Panc1 (cell line): ENCODE measurements at regions not wholly inside any gene's neighbourhood (a gene's known extent, or its start where the extent isn't known, plus 50 kb on each side); places are given as distances from the start of the nearest gene placed in this dataset.

Source experiments
- ATAC-seq: fragments of 200-7000 bp; cut with Tn5 transposase; 2 replicates; pipeline ENCODE4 v1.9.1; 2020; ENCODE audit warnings: mild to moderate bottlenecking, moderate library complexity
- BruUV-seq: library from RNA; stranded (reverse); fragments of 400-500 nt; replicated peaks from 2 replicates; lab custom pipeline; 2021; lab: Mats Ljungman, UMichigan
- CTCF ChIA-PET: fragments of 300-600 bp; sonication (Branson Sonifier 250); formaldehyde crosslinking; loops from one replicate; lab custom pipeline; 2022; ENCODE audit warnings: antibody characterized with exemption; lab: Charles Lee
- POLR2A ChIA-PET: fragments of 300-600 bp; sonication (Branson Sonifier 250); formaldehyde crosslinking; loops from one replicate; lab custom pipeline; 2022; ENCODE audit warnings: antibody characterized with exemption; lab: Charles Lee
- DNase-seq: peaks from one replicate; pipeline ENCODE4 v3.0.0-alpha.2; 2010; ENCODE audit warnings: low read depth, low spot score
- H3K27ac ChIP-seq: 2 replicates; pipeline ENCODE4 v1.5.1; 2011; ENCODE audit warnings: mild to moderate bottlenecking, low read length, inconsistent platforms
- H3K27me3 ChIP-seq: fragments of 200-500 bp; sonication (Bioruptor generic); 2 replicates; pipeline ENCODE4 v1.6.0; 2014; ENCODE audit warnings: low read length, inconsistent platforms; ENCODE audit not compliant: control insufficient read depth, insufficient read depth
- H3K36me3 ChIP-seq: fragments of 200-500 bp; sonication (Bioruptor generic); 2 replicates; pipeline ENCODE4 v1.5.1; 2014; ENCODE audit warnings: inconsistent platforms, mild to moderate bottlenecking, low read length, moderate library complexity; ENCODE audit not compliant: control insufficient read depth, insufficient read depth
- H3K4me1 ChIP-seq: 2 replicates; pipeline ENCODE4 v1.5.1; 2011; ENCODE audit warnings: inconsistent platforms, mild to moderate bottlenecking, low read length, moderate library complexity; ENCODE audit not compliant: control insufficient read depth, insufficient read depth
- H3K4me3 ChIP-seq, 2 experiments: 2 replicates each; pipeline ENCODE4 v1.5.1; 2011 to 2012; ENCODE audit warnings: low read depth in 2 of 2, low read length in 2 of 2, mild to moderate bottlenecking in 2 of 2, inconsistent platforms in 1 of 2, moderate library complexity in 1 of 2
- H3K9me3 ChIP-seq: fragments of 200-500 bp; sonication (Bioruptor generic); 2 replicates; pipeline ENCODE4 v1.5.1; 2014; ENCODE audit warnings: low read depth, mild to moderate bottlenecking, inconsistent platforms, low read length, moderate library complexity; ENCODE audit not compliant: control insufficient read depth, insufficient read depth
- POLR2AphosphoS5 ChIP-seq: IDR thresholded peaks from 2 replicates; pipeline ENCODE4 v1.6.1; 2012; ENCODE audit warnings: mild to moderate bottlenecking, low read depth, low read length, moderate library complexity
- SIN3A ChIP-seq: IDR thresholded peaks from 2 replicates; pipeline ENCODE4 v1.6.1; 2012; ENCODE audit warnings: low read depth, mild to moderate bottlenecking, low read length, moderate library complexity, borderline replicate concordance; ENCODE audit not compliant: insufficient read depth
- TCF7L2 ChIP-seq: IDR thresholded peaks from 2 replicates; pipeline ENCODE4 v1.6.1; 2011; ENCODE audit warnings: mild to moderate bottlenecking, low read depth, low read length, inconsistent platforms
- in situ Hi-C: cut with HindIII; loops from 2 replicates; pipeline ENCODE4 v1.10.0; 2016; ENCODE audit warnings: low sequenced_read_pairs, low pct_unique_long_range_greater_than_20kb
- intact Hi-C: fragments of 100-400 bp; cut with micrococcal nuclease; formaldehyde crosslinking; loops from one replicate; pipeline ENCODE4 v1.10.0; 2022; ENCODE audit not compliant: unreplicated experiment
- TF ChIP-seq, protein P1 (sequence below): fragments of 450-650 bp; IDR thresholded peaks from 2 replicates; pipeline ENCODE4 v1.5.1; 2017; ENCODE audit warnings: mild to moderate bottlenecking
- TF ChIP-seq, protein P2 (sequence below), 2 experiments: IDR thresholded peaks; 2 replicates each; pipeline ENCODE4 v1.6.1; 2011 to 2012; ENCODE audit warnings: low read depth in 2 of 2, control low read depth in 1 of 2, low read length in 1 of 2, mild to moderate bottlenecking in 1 of 2, moderate library complexity in 1 of 2; ENCODE audit not compliant: insufficient read depth in 1 of 2

DNA sequence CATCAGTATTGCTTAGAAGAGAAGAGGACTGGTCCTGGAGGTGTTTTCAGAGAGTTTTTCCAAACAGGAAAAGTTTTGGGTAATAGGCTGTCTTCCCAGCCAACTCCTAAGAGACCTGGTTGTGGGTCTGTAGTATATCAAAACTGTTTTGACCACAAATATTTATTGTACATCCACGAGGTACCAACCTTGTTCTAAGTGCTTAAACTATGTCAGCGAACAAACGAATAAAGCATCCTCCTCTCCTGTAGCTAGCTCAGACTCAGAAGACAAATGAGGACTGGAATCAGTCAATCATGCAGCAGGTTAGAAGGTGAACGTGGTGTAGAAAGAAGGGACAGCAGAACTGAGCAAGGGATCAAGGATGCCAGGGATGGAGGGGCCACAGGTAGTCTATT lies 61.6 kb upstream of the MKI67 start:
- no TSS peak for BruUV-seq
- Histone ChIP-seq H3K4me3 (no peak overlapping the region), H3K36me3 (no peaks in the 10 kb centered on the region), H3K27ac (no peak overlapping the region), H3K4me1 (no peaks in the 10 kb centered on the region), H3K9me3 (no peaks in the 10 kb centered on the region), H3K27me3 (peaks cover 10% of the 10 kb centered on the region)
- in situ Hi-C loops, result no loop called here
- intact Hi-C loops, result no loop called here
- POLR2A ChIA-PET, result no interaction called here
- ATAC-seq (no peak), DNase-seq (no peak)
- CTCF ChIA-PET, result no interaction called here
- no peak for TF ChIP-seq TCF7L2
- TF ChIP-seq, protein P1, sequence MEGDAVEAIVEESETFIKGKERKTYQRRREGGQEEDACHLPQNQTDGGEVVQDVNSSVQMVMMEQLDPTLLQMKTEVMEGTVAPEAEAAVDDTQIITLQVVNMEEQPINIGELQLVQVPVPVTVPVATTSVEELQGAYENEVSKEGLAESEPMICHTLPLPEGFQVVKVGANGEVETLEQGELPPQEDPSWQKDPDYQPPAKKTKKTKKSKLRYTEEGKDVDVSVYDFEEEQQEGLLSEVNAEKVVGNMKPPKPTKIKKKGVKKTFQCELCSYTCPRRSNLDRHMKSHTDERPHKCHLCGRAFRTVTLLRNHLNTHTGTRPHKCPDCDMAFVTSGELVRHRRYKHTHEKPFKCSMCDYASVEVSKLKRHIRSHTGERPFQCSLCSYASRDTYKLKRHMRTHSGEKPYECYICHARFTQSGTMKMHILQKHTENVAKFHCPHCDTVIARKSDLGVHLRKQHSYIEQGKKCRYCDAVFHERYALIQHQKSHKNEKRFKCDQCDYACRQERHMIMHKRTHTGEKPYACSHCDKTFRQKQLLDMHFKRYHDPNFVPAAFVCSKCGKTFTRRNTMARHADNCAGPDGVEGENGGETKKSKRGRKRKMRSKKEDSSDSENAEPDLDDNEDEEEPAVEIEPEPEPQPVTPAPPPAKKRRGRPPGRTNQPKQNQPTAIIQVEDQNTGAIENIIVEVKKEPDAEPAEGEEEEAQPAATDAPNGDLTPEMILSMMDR, result no peak
- no peak for TF ChIP-seq POLR2AphosphoS5
- TF ChIP-seq, protein P2, sequence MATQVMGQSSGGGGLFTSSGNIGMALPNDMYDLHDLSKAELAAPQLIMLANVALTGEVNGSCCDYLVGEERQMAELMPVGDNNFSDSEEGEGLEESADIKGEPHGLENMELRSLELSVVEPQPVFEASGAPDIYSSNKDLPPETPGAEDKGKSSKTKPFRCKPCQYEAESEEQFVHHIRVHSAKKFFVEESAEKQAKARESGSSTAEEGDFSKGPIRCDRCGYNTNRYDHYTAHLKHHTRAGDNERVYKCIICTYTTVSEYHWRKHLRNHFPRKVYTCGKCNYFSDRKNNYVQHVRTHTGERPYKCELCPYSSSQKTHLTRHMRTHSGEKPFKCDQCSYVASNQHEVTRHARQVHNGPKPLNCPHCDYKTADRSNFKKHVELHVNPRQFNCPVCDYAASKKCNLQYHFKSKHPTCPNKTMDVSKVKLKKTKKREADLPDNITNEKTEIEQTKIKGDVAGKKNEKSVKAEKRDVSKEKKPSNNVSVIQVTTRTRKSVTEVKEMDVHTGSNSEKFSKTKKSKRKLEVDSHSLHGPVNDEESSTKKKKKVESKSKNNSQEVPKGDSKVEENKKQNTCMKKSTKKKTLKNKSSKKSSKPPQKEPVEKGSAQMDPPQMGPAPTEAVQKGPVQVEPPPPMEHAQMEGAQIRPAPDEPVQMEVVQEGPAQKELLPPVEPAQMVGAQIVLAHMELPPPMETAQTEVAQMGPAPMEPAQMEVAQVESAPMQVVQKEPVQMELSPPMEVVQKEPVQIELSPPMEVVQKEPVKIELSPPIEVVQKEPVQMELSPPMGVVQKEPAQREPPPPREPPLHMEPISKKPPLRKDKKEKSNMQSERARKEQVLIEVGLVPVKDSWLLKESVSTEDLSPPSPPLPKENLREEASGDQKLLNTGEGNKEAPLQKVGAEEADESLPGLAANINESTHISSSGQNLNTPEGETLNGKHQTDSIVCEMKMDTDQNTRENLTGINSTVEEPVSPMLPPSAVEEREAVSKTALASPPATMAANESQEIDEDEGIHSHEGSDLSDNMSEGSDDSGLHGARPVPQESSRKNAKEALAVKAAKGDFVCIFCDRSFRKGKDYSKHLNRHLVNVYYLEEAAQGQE (IDR thresholded peaks at IDR 0.05; ENCODE audit: insufficient read depth in 1 of 2, low read depth in 2 of 2, low read length in 1 of 2), result no peak
- TF ChIP-seq SIN3A, result no peak

DNA sequence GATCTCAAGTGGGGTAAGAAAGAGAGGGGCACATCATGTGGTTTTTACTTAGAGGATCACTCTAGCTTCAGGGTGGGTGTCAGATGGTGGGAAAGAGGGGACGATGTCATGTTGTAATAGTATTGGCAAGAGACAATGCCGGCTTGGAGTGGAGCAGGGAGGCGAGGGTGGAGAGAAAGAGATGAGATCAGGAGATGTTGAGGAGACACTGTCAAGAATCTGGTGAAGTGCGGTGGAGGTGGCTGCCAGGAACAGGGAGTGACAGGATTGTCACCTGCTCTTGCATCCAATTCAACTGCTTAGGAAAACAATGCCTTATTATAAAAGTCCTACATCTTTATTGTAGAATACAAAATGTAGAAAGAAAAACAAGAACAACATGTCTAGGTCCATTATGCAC lies 63.0 kb upstream of the MKI67 start:
- in situ Hi-C loops, result no loop called here
- ChIA-PET CTCF (no interaction called here), POLR2A (no interaction called here)
- Histone ChIP-seq H3K36me3 (no peaks in the 10 kb centered on the region), H3K4me3 (no peak overlapping the region), H3K4me1 (no peaks in the 10 kb centered on the region), H3K27ac (no peak overlapping the region), H3K27me3 (peaks cover 7% of the 10 kb centered on the region), H3K9me3 (no peaks in the 10 kb centered on the region)
- BruUV-seq, result no TSS peak
- intact Hi-C loops, result no loop called here
- ATAC-seq (no peak), DNase-seq (no peak)
- TF ChIP-seq POLR2AphosphoS5 (no peak), TCF7L2 (no peak)
- TF ChIP-seq, protein P1, result no peak
